ENCODE measurements at regions not wholly inside any gene's neighbourhood (a gene's known extent, or its start where the extent isn't known, plus 50 kb on each side); places are given as distances from the start of the nearest gene placed in this dataset.

DNA sequence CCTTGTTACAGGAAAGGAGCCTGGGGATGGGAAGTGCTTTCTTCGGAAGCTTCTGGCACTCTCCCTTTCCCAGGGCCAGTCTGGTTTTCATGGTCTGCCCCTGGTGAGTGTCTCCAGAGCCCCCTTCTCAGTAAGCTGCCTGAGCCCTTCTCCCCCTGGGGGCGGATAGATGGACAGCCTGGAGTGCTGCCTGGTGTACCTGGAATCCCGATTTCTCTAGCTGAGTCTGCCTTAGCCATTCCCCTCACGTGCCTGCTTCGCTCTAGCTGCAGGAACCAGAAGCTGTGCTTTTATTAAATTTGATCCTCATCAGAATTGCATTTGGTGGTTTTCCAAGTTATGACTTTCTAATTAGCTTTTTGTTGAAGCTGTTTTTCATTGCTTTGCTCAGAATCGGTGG is 152.9 kb upstream of the NAV2 start (continued):
- TF ChIP-seq SMAD1 (IDR thresholded peaks at IDR 0.05; ENCODE audit: low read depth, partially characterized antibody) (no peak), PAX8 (IDR thresholded peaks at IDR 0.05) (no peak)

DNA sequence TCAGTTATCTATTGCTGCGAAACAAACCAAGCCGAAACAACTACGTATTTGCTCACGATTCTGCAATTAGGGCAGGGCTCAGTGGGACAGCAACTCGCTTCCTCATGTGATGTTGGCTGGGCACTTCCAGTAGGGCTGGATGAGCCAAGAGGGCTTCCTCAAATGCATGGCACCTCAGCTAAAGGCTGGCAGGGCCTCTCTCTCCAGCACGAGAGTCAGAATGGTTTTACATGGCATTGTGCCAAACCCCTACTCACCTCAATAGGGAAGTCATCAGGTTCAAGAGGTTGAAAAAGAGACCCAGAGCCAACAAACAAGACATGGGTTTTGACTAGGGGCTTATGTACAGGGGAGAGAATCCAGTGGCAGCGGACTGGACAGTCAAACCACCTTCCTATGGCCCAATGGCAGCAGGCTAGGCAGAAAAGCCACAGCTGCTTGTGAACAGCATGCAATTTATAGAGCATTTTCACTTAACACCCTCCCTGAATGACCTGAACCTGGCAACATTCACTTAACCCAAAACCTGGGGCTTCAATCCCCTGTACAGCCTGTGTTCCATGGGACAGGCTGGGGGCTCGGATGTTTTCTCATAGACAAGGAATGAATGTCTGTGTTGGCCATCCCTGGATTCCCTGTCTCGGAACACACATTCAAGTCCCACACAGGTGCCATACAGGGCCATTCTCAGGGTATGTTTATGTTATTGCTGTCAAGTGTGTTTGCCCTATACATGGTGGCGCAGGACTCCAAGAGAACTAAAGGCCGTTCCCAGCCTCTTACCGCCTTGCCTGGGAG is 154.2 kb upstream of the NAV2 start:
- H3K4me3 ChIP-seq, result no peak overlapping the region
- RAD21 ChIA-PET (ENCODE audit: unreplicated experiment), result interaction anchor here (1.0 to 5.7 kb wide), 3 partner anchors 252 to 570 kb away, joined by 3 to 35 read pairs (median 3); no protein-coding TSS in a partner anchor
- H2AFZ ChIP-seq (ENCODE audit: control insufficient read depth, low read depth, low read length), result no peak overlapping the region
- H3K4me1 ChIP-seq (ENCODE audit: control insufficient read depth, insufficient read depth, low read length), result no peaks in the 10 kb centered on the region; the same call in 1 of the 2 replicates
- no peak overlapping the region for H3K9ac ChIP-seq (ENCODE audit: control insufficient read depth, insufficient read depth, low read length)
- DNase-seq (ENCODE audit: low read depth, low spot score) (no peak), FAIRE-seq (no peak), ATAC-seq (no peak)
- CTCF ChIA-PET, result interaction anchor here (0.7 to 10.2 kb wide), 15 partner anchors 7 to 574 kb away, joined by 3 to 103 read pairs (median 9); no protein-coding TSS in a partner anchor
- no peak overlapping the region for H3K4me2 ChIP-seq (ENCODE audit: control insufficient read depth, insufficient read depth)
- no peaks in the 10 kb centered on the region for H3K79me2 ChIP-seq (ENCODE audit: control insufficient read depth, insufficient read depth, low read length)
- intact Hi-C loops (cut with micrococcal nuclease; ENCODE audit: unreplicated experiment), result no loop called here
- no peaks in the 10 kb centered on the region for H4K20me1 ChIP-seq (ENCODE audit: control insufficient read depth, insufficient read depth)
- BruUV-seq (replicated peaks), result no TSS peak
- WGBS (ENCODE audit: insufficient coverage, insufficient replicate concordance, low lambda C conversion rate, missing lambda C conversion rate), result 72% methylated on average over 12 of the region's 12 CpGs
- H3K9me3 ChIP-seq (replicated peaks; ENCODE audit: control insufficient read depth, insufficient read depth, low read length), result no peaks in the 10 kb centered on the region
- H3K36me3 ChIP-seq (ENCODE audit: control insufficient read depth in 2 of 2, insufficient read depth in 2 of 2, low read length in 1 of 2), result no peaks in the 10 kb centered on the region
- H3K27me3 ChIP-seq (replicated peaks in 1 of 2; ENCODE audit: control insufficient read depth in 2 of 2, insufficient read depth in 2 of 2, low read length in 1 of 2), result no peaks in the 10 kb centered on the region; a peak in 1 of 4 replicates
- no peak overlapping the region for H3K27ac ChIP-seq (ENCODE audit: control insufficient read depth, insufficient read depth)
- TF ChIP-seq MYC (IDR thresholded peaks at IDR 0.05; ENCODE audit: insufficient read depth, insufficient read length, insufficient replicate concordance, low read length, severe bottlenecking) (no peak), RAD51 (IDR thresholded peaks at IDR 0.05) (no peak), JUND (IDR thresholded peaks at IDR 0.05; ENCODE audit: low read depth, low read length) (no peak), NR2C1 (IDR thresholded peaks at IDR 0.05) (no peak), SMAD1 (IDR thresholded peaks at IDR 0.05; ENCODE audit: low read depth, partially characterized antibody) (no peak), SMAD5 (IDR thresholded peaks at IDR 0.05; ENCODE audit: low read depth) (no peak), HCFC1 (IDR thresholded peaks at IDR 0.05; ENCODE audit: low read length) (no peak), ZNF217 (IDR thresholded peaks at IDR 0.05) (no peak), YBX1 (IDR thresholded peaks at IDR 0.05) (no peak), HDGF (IDR thresholded peaks at IDR 0.05) (no peak), MEF2A (IDR thresholded peaks at IDR 0.05; ENCODE audit: insufficient read depth, low read depth, low read length) (no peak), ASH2L (IDR thresholded peaks at IDR 0.05; ENCODE audit: borderline replicate concordance, low read depth) (no peak), BCL11A (IDR thresholded peaks at IDR 0.05; ENCODE audit: low read depth, low read length) (no peak), GABPA (IDR thresholded peaks at IDR 0.05; ENCODE audit: low read depth) (no peak), ZZZ3 (IDR thresholded peaks at IDR 0.05; ENCODE audit: control insufficient read depth, insufficient read length, low read depth) (no peak), ZBED1 (IDR thresholded peaks at IDR 0.05; ENCODE audit: borderline replicate concordance) (no peak), NRF1 (conservative IDR thresholded peaks at IDR 0.05; ENCODE audit: low read depth, low read length) (no peak)
- TF ChIP-seq, protein P1, sequence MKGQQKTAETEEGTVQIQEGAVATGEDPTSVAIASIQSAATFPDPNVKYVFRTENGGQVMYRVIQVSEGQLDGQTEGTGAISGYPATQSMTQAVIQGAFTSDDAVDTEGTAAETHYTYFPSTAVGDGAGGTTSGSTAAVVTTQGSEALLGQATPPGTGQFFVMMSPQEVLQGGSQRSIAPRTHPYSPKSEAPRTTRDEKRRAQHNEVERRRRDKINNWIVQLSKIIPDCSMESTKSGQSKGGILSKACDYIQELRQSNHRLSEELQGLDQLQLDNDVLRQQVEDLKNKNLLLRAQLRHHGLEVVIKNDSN (IDR thresholded peaks at IDR 0.05; ENCODE audit: borderline replicate concordance, extremely low read length, insufficient read depth, low read depth, low read length), result no peak
- TF ChIP-seq, protein P2, sequence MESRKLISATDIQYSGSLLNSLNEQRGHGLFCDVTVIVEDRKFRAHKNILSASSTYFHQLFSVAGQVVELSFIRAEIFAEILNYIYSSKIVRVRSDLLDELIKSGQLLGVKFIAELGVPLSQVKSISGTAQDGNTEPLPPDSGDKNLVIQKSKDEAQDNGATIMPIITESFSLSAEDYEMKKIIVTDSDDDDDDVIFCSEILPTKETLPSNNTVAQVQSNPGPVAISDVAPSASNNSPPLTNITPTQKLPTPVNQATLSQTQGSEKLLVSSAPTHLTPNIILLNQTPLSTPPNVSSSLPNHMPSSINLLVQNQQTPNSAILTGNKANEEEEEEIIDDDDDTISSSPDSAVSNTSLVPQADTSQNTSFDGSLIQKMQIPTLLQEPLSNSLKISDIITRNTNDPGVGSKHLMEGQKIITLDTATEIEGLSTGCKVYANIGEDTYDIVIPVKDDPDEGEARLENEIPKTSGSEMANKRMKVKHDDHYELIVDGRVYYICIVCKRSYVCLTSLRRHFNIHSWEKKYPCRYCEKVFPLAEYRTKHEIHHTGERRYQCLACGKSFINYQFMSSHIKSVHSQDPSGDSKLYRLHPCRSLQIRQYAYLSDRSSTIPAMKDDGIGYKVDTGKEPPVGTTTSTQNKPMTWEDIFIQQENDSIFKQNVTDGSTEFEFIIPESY (IDR thresholded peaks at IDR 0.05), result no peak
- POLR2A ChIA-PET, result no interaction called here
- SMC1A ChIA-PET (ENCODE audit: uncharacterized antibody, unreplicated experiment), result interaction anchor here (0.5 to 2.8 kb wide), 7 partner anchors 9 to 345 kb away, joined by 3 to 22 read pairs (median 3); no protein-coding TSS in a partner anchor
- in situ Hi-C loops (cut with MboI), result loop anchor here (5.0 kb wide), 2 partner anchors 241 to 486 kb away; no protein-coding TSS in a partner anchor

Measured in GM12878 (cell line).